ENCODE measurements at regions not wholly inside any gene's neighbourhood (a gene's known extent, or its start where the extent isn't known, plus 50 kb on each side); places are given as distances from the start of the nearest gene placed in this dataset.

DNA sequence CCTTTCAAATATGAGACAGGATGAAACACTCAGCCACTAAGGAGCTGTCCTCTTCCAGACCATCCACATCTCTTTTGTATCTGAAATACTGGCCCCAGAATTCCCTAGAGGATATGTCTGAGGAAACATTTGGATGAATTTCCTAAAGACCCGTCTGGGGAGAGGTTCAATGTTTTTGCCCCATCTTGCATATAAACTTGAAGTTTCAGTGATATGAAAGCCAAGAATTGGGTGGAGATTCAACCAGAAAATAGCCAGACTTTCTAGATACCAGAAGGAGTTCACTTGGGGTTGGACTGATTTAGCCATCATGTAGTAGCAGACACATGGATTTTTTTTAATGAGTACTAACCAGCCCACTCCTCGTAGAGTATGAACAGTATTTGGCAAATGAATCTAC lies 182.0 kb downstream of the PLPP3 start (continued):
- TF ChIP-seq, protein P1, sequence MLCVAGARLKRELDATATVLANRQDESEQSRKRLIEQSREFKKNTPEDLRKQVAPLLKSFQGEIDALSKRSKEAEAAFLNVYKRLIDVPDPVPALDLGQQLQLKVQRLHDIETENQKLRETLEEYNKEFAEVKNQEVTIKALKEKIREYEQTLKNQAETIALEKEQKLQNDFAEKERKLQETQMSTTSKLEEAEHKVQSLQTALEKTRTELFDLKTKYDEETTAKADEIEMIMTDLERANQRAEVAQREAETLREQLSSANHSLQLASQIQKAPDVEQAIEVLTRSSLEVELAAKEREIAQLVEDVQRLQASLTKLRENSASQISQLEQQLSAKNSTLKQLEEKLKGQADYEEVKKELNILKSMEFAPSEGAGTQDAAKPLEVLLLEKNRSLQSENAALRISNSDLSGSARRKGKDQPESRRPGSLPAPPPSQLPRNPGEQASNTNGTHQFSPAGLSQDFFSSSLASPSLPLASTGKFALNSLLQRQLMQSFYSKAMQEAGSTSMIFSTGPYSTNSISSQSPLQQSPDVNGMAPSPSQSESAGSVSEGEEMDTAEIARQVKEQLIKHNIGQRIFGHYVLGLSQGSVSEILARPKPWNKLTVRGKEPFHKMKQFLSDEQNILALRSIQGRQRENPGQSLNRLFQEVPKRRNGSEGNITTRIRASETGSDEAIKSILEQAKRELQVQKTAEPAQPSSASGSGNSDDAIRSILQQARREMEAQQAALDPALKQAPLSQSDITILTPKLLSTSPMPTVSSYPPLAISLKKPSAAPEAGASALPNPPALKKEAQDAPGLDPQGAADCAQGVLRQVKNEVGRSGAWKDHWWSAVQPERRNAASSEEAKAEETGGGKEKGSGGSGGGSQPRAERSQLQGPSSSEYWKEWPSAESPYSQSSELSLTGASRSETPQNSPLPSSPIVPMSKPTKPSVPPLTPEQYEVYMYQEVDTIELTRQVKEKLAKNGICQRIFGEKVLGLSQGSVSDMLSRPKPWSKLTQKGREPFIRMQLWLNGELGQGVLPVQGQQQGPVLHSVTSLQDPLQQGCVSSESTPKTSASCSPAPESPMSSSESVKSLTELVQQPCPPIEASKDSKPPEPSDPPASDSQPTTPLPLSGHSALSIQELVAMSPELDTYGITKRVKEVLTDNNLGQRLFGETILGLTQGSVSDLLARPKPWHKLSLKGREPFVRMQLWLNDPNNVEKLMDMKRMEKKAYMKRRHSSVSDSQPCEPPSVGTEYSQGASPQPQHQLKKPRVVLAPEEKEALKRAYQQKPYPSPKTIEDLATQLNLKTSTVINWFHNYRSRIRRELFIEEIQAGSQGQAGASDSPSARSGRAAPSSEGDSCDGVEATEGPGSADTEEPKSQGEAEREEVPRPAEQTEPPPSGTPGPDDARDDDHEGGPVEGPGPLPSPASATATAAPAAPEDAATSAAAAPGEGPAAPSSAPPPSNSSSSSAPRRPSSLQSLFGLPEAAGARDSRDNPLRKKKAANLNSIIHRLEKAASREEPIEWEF (IDR thresholded peaks at IDR 0.05; ENCODE audit: insufficient replicate concordance, low read depth, low read length): no peak

DNA sequence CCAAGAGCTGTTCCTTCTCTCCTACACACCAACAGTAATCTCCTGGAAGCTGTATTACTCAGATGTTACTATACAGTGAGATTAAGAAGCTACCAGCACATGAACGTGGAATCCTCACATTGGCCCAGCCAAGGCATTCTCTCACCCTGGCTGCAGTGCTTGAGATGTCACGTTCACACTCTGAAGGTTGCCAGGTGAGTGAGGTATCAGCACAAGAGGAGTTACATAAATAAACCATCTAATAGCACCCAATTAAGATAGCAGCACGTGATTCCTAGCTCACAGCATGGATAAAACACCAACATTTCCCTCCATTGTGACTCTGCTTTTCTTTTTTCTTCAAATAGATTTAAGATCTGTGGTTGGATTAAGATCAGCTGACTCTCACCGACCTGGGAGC lies 182.8 kb downstream of the PLPP3 start:
- DNase-seq (ENCODE audit: low read depth, low spot score): no peak
- intact Hi-C loops (cut with micrococcal nuclease; ENCODE audit: unreplicated experiment): no loop called here
- ChIA-PET POLR2A (interaction anchor here (1.2 kb wide), 1 partner anchor 66 kb away, joined by 3 read pairs; no protein-coding TSS in a partner anchor), SMC1A (ENCODE audit: uncharacterized antibody, unreplicated experiment) (interaction anchor here (0.9 to 2.2 kb wide), 5 partner anchors 9 to 185 kb away, joined by 3 to 8 read pairs (median 3); no protein-coding TSS in a partner anchor), RAD21 (ENCODE audit: unreplicated experiment) (no interaction called here), CTCF (interaction anchor here (3.8 kb wide), 1 partner anchor 10 kb away, joined by 17 read pairs; no protein-coding TSS in a partner anchor)
- no peak for FAIRE-seq
- in situ Hi-C loops (cut with MboI): no loop called here
- Histone ChIP-seq H4K20me1 (ENCODE audit: control insufficient read depth, insufficient read depth) (no peaks in the 10 kb centered on the region), H3K27ac (ENCODE audit: control insufficient read depth, insufficient read depth) (no peak overlapping the region), H3K9me3 (replicated peaks; ENCODE audit: control insufficient read depth, insufficient read depth, low read length) (no peaks in the 10 kb centered on the region), H3K27me3 (replicated peaks in 1 of 2; ENCODE audit: control insufficient read depth in 2 of 2, insufficient read depth in 2 of 2, low read length in 1 of 2) (no peaks in the 10 kb centered on the region), H3K4me1 (ENCODE audit: control insufficient read depth, insufficient read depth, low read length) (no peaks in the 10 kb centered on the region), H2AFZ (ENCODE audit: control insufficient read depth, low read depth, low read length) (no peak overlapping the region), H3K36me3 (ENCODE audit: control insufficient read depth in 2 of 2, insufficient read depth in 2 of 2, low read length in 1 of 2) (no peaks in the 10 kb centered on the region), H3K4me2 (ENCODE audit: control insufficient read depth, insufficient read depth) (no peak overlapping the region), H3K79me2 (ENCODE audit: control insufficient read depth, insufficient read depth, low read length) (no peaks in the 10 kb centered on the region), H3K4me3 (no peak overlapping the region), H3K9ac (ENCODE audit: control insufficient read depth, insufficient read depth, low read length) (no peak overlapping the region)
- 0% methylated on average over 4 of the region's 4 CpGs for WGBS (ENCODE audit: insufficient coverage, insufficient replicate concordance, low lambda C conversion rate, missing lambda C conversion rate)
- no TSS peak for BruUV-seq (replicated peaks)
- ATAC-seq: no peak
- TF ChIP-seq MTA2 (IDR thresholded peaks at IDR 0.05; ENCODE audit: low read depth) (no peak), SUZ12 (IDR thresholded peaks at IDR 0.05; ENCODE audit: unreplicated experiment) (no peak), ZNF622 (IDR thresholded peaks at IDR 0.05) (no peak), CEBPB (IDR thresholded peaks at IDR 0.05; ENCODE audit: borderline replicate concordance in 1 of 2, low read depth in 2 of 2, low read length in 2 of 2) (no peak), CBFB (IDR thresholded peaks at IDR 0.05; ENCODE audit: low read depth) (no peak), FOXM1 (IDR thresholded peaks at IDR 0.05; ENCODE audit: low read depth, low read length) (no peak), KDM1A (IDR thresholded peaks at IDR 0.05; ENCODE audit: borderline replicate concordance) (no peak), TCF12 (IDR thresholded peaks at IDR 0.05; ENCODE audit: low read depth, low read length) (no peak), RCOR1 (conservative IDR thresholded peaks at IDR 0.05; ENCODE audit: low read depth, low read length) (no peak), POU2F2 (IDR thresholded peaks at IDR 0.05; ENCODE audit: borderline replicate concordance, low read depth, low read length) (no peak), POLR2A (IDR thresholded peaks at IDR 0.05; ENCODE audit: low read depth, low read length) (no peak), MYB (IDR thresholded peaks at IDR 0.05; ENCODE audit: borderline replicate concordance, low read depth, low read length) (no peak), NFIC (IDR thresholded peaks at IDR 0.05; ENCODE audit: low read depth, low read length) (no peak), STAT3 (IDR thresholded peaks at IDR 0.05; ENCODE audit: low read depth, low read length) (no peak)
- TF ChIP-seq, protein P2, sequence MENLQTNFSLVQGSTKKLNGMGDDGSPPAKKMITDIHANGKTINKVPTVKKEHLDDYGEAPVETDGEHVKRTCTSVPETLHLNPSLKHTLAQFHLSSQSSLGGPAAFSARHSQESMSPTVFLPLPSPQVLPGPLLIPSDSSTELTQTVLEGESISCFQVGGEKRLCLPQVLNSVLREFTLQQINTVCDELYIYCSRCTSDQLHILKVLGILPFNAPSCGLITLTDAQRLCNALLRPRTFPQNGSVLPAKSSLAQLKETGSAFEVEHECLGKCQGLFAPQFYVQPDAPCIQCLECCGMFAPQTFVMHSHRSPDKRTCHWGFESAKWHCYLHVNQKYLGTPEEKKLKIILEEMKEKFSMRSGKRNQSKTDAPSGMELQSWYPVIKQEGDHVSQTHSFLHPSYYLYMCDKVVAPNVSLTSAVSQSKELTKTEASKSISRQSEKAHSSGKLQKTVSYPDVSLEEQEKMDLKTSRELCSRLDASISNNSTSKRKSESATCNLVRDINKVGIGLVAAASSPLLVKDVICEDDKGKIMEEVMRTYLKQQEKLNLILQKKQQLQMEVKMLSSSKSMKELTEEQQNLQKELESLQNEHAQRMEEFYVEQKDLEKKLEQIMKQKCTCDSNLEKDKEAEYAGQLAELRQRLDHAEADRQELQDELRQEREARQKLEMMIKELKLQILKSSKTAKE (IDR thresholded peaks at IDR 0.05; ENCODE audit: low read depth, poor library complexity, severe bottlenecking): no peak
- TF ChIP-seq, protein P3, sequence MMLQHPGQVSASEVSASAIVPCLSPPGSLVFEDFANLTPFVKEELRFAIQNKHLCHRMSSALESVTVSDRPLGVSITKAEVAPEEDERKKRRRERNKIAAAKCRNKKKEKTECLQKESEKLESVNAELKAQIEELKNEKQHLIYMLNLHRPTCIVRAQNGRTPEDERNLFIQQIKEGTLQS (IDR thresholded peaks at IDR 0.05; ENCODE audit: borderline replicate concordance, extremely low read depth, low read depth, low read length): no peak
